Fibroblast of the aortic adventitia (primary cell): ENCODE measurements at regions not wholly inside any gene's neighbourhood (a gene's known extent, or its start where the extent isn't known, plus 50 kb on each side); places are given as distances from the start of the nearest gene placed in this dataset.
A peak's percentile ranks its signal among the peaks of the same experiment; 100 is the strongest.

Experiments used
- DNase-seq: peaks from one replicate; pipeline ENCODE4 v3.0.0-alpha.2; 2010; ENCODE audit warnings: low read depth
- H3K4me3 ChIP-seq: 2 replicates; pipeline ENCODE4 v1.5.1; 2011; ENCODE audit warnings: low read depth, mild to moderate bottlenecking, control low read depth, low read length, moderate library complexity
- CTCF ChIP-seq: IDR thresholded peaks from 2 replicates; pipeline ENCODE4 v1.5.1; 2011; ENCODE audit warnings: mild to moderate bottlenecking, low read length, control low read depth, inconsistent platforms; ENCODE audit not compliant: insufficient read depth

GRCh38 chr4:125704726-125705125 lies 390.0 kb downstream of the FAT4 start:
- no peak overlapping the region for H3K4me3 ChIP-seq
- peak; percentile 25 for DNase-seq
- TF ChIP-seq CTCF = no peak

GRCh38 chr4:125705681-125706080 lies 390.9 kb downstream of the FAT4 start:
- no peak overlapping the region for H3K4me3 ChIP-seq
- TF ChIP-seq CTCF = no peak
- DNase-seq = no peak

- TF ChIP-seq CTCF = no peak
- H3K4me3 ChIP-seq = no peak overlapping the region
- no peak for DNase-seq
These were observed 392.6 kb downstream of the FAT4 start for GRCh38 chr4:125707397-125707796.

- H3K4me3 ChIP-seq = no peak overlapping the region
- no peak for DNase-seq
- no peak for TF ChIP-seq CTCF
These were observed 396.0 kb downstream of the FAT4 start for GRCh38 chr4:125710766-125711165.

GRCh38 chr4:125714049-125714448 lies 399.3 kb downstream of the FAT4 start:
- no peak for DNase-seq
- no peak for TF ChIP-seq CTCF
- no peak overlapping the region for H3K4me3 ChIP-seq

- no peak overlapping the region for H3K4me3 ChIP-seq
- peak; percentile 43 for DNase-seq
- TF ChIP-seq CTCF = no peak
These were observed 400.1 kb downstream of the FAT4 start for GRCh38 chr4:125714845-125715244.

GRCh38 chr4:125719987-125720386 lies 405.2 kb downstream of the FAT4 start:
- no peak overlapping the region for H3K4me3 ChIP-seq
- DNase-seq = no peak
- TF ChIP-seq CTCF = no peak
